HPDE6-E6E7 (cell line): ENCODE measurements at regions not wholly inside any gene's neighbourhood (a gene's known extent, or its start where the extent isn't known, plus 50 kb on each side); places are given as distances from the start of the nearest gene placed in this dataset.
"Not testable (repeated sequence)": the region's sequence is repeated elsewhere in the genome, so short reads cannot be mapped to it uniquely, and the experiment has no call there.

Source experiments
- DNase-seq: peaks from one replicate; pipeline ENCODE4 v3.0.0; 2011; ENCODE audit warnings: missing footprints; ENCODE audit errors: extremely low spot score

GRCh38 chr21:16116798-16117197 is 387.0 kb downstream of the USP25 start:
- no peak for DNase-seq

GRCh38 chr21:16117331-16117730 is 387.5 kb downstream of the USP25 start:
- DNase-seq = no peak

GRCh38 chr21:16117851-16118590 is 388.2 kb downstream of the USP25 start:
- no peak for DNase-seq

GRCh38 chr21:16124378-16125138 is 394.8 kb downstream of the USP25 start:
- DNase-seq = peak; percentile 22

GRCh38 chr21:16125274-16125673 is 395.5 kb downstream of the USP25 start:
- DNase-seq = no peak

- not testable (repeated sequence) for DNase-seq
These were observed 402.7 kb downstream of the USP25 start for GRCh38 chr21:16132453-16132852.

DNA sequence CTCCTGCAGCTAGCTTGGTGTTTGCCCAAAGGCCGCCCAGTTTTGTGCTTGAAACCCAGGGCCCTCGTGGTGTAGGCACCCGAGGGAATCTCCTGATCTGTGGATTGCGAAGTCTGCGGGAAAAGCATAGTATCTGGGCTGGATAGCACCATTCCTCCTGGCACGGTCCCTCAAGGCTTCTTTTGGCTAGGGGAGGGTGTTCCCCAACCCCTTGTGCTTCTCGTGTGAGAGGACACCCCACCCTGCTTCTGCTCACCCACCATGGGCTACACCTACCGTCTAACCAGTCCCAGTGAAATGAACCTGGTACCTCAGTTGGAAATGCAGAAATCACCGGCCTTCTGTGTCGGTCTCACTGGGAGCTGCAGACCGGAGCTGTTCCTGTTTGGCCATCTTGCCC is 403.5 kb downstream of the USP25 start:
- DNase-seq = no peak

- no peak for DNase-seq
These were observed 404.4 kb downstream of the USP25 start for GRCh38 chr21:16134134-16134533.

DNA sequence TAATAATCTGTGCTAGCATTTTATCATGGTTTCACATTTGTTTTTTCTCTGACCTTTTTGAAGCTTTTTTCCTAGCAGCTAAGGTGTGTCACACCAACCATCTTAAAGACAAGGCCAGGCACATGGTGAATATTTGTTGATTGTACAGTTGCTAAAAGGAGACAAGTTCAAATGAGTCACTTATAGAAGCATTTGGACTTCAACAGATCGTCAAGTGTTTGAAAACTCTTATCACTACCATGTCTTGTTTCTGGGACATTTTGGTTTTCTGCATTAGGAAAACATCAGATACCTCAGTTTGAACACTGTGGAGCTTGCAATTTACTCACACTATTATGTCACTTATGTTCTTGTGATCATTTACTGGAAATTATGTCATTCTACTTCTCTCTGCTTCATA is 407.3 kb downstream of the USP25 start:
- DNase-seq = no peak

DNA sequence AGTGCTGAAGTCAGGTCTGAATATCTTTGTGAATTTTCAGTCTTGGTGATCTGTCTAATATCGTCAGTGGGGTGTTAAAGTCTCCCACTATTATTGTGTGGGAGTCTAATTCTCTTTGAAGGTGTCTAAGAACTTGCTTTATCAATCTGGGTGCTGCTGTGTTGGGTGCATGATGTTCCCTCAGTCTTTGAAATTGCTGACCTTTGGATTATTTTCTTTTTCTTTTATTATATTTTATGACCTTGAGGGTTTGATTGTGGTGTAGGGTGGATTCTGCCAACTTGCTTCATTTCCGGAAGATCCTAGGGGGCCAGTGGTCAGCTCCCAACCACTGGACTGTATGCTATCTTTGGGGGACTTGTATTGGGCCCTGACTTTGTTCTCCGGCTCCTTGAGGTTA is 415.3 kb downstream of the USP25 start:
- DNase-seq = no peak

- no peak for DNase-seq
These were observed 415.7 kb downstream of the USP25 start for GRCh38 chr21:16145479-16145878.

- DNase-seq = no peak
These were observed 424.5 kb downstream of the USP25 start for GRCh38 chr21:16154321-16154720.

DNA sequence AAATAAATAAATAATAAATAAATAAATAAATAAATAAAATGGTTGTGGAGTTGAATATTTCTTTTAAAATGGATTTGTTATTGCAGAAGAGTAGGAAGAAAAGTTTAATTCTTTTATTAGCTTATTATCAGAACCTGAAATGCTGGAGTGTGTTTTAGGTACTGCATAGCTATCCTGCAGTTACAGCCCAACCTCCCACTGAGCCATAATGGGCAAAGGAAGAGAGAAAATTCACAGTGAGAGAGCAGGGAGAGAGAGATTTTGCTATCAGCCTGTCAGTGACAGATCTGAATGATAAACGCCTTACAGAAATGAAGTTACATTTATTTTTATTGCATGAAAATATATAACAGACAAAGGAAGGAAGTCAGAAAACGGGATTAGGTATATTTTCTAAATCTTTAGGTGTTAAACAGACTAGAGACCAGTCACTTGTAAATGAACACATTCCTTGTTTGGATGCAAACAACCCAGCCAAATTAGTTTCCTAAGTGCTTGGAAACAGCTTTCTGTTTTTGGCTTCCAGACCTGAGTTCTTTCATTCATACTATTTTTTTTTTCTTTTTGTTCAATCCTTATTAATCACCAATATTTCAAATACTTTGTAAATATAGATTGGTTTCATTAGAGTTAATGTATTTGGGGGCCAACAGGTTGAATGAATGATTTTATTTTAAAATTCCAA is 425.3 kb downstream of the USP25 start:
- no peak for DNase-seq

GRCh38 chr21:16156841-16157489 is 427.2 kb downstream of the USP25 start:
- no peak for DNase-seq

GRCh38 chr21:16159213-16159970 is 429.6 kb downstream of the USP25 start:
- DNase-seq = no peak

DNA sequence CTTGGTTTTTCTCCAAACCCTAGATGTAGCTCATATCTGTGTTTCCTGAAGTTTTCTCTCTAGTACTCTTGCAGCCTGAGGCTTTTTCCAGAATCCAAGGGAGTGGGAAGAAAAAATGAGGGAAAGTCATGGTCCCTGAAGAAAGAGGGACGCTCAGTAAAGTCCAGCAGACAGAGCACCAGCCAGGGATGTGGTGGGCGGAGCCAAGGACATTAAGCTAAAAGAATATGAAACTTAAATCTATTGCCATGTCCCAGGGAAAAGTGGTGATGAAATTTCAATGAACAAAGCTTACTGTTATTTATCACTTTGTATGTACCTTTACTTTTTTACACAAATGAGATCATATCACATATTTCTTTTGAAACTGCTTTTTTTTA is 430.2 kb downstream of the USP25 start:
- no peak for DNase-seq

DNA sequence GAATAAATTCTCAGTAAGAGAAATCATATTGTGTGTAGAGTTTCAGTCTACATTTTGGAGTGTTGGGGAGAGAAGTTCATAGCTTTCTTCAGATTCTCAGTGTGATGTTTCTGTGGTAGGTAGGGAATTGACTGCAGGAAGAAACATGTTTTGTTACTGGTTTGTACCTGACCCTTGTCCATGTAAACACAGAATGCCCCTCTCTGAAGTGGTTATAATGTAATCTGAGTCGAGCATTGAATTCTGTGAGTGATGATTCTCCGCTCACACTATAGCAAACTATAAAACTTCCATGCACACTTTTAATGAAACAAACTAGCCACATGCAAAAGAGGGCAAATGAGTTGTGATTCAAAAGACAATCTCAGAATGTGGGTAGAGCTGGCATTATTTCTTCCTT is 433.2 kb downstream of the USP25 start:
- DNase-seq = no peak

DNA sequence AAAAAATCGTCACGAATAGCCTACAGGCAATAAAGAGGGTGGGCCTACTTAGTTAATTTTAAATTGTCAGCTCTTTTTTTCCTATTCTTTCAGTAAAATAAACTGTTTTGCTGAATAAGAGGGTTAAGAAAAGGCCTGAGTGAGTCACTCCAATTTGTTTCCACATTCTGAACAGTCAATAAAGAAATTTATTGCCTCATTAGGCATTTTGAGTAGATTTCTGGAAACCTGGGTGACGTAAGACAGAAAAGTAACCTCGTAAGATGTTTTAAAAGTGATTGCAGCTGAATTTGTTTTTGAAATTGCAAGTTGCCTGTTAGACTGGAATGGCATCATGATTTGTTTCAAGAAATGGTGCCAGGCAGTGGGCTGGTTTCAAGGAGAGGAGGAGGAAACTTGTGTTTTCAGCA is 439.3 kb downstream of the USP25 start:
- no peak for DNase-seq

GRCh38 chr21:16169779-16170178 is 440.0 kb downstream of the USP25 start:
- no peak for DNase-seq

- no peak for DNase-seq
These were observed 446.8 kb downstream of the USP25 start for GRCh38 chr21:16176570-16176969.

- no peak for DNase-seq
These were observed 447.8 kb downstream of the USP25 start for GRCh38 chr21:16177532-16177931.

- DNase-seq = no peak
These were observed 450.0 kb downstream of the USP25 start for GRCh38 chr21:16179773-16180172.
